ENCODE measurements at regions not wholly inside any gene's neighbourhood (a gene's known extent, or its start where the extent isn't known, plus 50 kb on each side); places are given as distances from the start of the nearest gene placed in this dataset.

DNA sequence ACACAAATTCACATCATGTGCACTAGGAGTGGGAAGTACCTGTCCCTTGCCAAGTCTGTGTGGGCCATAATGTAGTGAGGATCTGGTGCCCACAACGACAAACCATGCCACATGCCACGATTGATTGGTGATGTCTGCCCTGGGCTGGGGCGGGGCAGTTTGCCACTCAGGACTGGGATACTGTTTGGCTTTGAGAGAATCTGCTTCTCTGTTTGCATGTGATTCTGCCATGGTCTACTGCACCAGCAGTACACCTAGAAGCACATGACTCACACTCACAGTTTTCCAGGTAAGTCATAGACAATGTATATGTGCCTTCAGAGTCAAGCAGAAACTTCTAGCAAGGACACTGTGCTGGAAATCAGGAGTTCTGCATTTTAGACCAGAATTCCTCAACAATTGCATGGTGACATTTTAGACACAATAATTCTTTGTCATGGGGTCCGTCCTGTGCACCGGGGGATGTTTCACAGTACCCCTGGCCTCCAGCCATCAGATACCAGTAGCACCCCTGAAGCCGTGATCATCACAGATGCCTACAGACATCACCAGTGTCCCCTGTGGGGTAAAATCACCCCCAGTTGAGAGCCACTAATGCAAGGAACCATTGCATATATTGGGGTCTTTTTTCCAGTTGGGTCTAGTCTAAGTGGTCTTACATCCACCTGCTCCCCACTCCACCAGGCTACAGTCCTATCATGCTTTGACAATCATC, 278.3 kb downstream of the EIPR1 start:
- no peak overlapping the region for H3K4me3 ChIP-seq
- no peak for TF ChIP-seq POLR2AphosphoS5 (IDR thresholded peaks at IDR 0.05)
- no peak for TF ChIP-seq EP300 (IDR thresholded peaks at IDR 0.05)
- TF ChIP-seq POLR2A (IDR thresholded peaks at IDR 0.05) = no peak
- TF ChIP-seq, protein P1, sequence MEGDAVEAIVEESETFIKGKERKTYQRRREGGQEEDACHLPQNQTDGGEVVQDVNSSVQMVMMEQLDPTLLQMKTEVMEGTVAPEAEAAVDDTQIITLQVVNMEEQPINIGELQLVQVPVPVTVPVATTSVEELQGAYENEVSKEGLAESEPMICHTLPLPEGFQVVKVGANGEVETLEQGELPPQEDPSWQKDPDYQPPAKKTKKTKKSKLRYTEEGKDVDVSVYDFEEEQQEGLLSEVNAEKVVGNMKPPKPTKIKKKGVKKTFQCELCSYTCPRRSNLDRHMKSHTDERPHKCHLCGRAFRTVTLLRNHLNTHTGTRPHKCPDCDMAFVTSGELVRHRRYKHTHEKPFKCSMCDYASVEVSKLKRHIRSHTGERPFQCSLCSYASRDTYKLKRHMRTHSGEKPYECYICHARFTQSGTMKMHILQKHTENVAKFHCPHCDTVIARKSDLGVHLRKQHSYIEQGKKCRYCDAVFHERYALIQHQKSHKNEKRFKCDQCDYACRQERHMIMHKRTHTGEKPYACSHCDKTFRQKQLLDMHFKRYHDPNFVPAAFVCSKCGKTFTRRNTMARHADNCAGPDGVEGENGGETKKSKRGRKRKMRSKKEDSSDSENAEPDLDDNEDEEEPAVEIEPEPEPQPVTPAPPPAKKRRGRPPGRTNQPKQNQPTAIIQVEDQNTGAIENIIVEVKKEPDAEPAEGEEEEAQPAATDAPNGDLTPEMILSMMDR (IDR thresholded peaks at IDR 0.05) = no peak
- peaks cover 6% of the 10 kb centered on the region for H3K27me3 ChIP-seq
- H3K9me3 ChIP-seq = no peaks in the 10 kb centered on the region
- no peaks in the 10 kb centered on the region for H3K36me3 ChIP-seq
- no peak overlapping the region for H3K27ac ChIP-seq
- 80% methylated on average over 6 of the region's 6 CpGs for WGBS
- H3K4me1 ChIP-seq = no peaks in the 10 kb centered on the region
- DNase-seq (ENCODE audit: low spot score in 2 of 2) = no peak

DNA sequence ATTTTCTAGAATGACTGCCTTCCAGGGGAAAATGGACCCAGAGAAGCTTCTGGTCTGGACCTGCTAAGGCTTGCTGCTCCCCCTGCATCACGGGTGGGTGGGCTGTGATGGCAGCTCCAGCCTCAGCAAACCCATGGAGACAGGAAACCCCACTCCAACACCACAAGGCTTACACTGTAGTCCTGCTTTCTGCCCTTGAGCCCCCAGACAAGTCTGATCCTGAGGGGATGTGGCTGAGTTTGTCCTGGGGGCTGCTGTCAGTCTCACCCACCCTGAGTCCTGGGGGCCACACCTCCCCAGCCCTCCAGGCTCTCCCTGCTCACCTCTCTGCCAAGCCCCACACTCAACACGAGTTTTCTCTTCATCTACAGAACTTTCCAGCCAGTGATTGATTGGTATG, 279.4 kb downstream of the EIPR1 start:
- Histone ChIP-seq H3K27me3 (peaks cover 6% of the 10 kb centered on the region), H3K27ac (no peak overlapping the region), H3K4me1 (no peaks in the 10 kb centered on the region), H3K36me3 (no peaks in the 10 kb centered on the region), H3K9me3 (no peaks in the 10 kb centered on the region), H3K4me3 (no peak overlapping the region)
- no peak for TF ChIP-seq POLR2A (IDR thresholded peaks at IDR 0.05)
- TF ChIP-seq POLR2AphosphoS5 (IDR thresholded peaks at IDR 0.05) = no peak
- no peak for TF ChIP-seq EP300 (IDR thresholded peaks at IDR 0.05)
- TF ChIP-seq, protein P1 (IDR thresholded peaks at IDR 0.05) = no peak
- no peak for DNase-seq (ENCODE audit: low spot score in 2 of 2)
- WGBS = 54% methylated on average over 2 of the region's 2 CpGs

DNA sequence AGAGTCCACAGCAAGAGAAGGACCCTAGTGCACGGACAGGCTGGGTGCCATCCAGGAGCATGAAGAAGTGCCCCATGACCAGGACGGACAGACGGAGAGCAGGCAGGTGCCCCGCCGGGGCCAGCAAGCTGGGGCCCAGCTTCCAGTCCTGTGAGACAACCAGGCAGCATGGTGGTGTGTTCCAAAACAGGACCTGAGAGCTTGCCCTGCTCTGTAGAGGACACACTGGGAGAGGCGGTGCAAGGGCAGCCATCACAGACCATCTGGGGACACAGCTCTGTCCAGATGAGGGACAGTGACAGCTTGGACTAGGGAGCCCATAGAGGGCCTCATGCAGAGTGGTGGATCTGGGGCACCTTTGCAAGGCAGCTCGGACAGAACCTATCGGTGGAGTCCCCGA, 279.8 kb downstream of the EIPR1 start:
- Histone ChIP-seq H3K36me3 (no peaks in the 10 kb centered on the region), H3K4me1 (no peaks in the 10 kb centered on the region), H3K27me3 (peaks cover 6% of the 10 kb centered on the region), H3K4me3 (no peak overlapping the region), H3K9me3 (no peaks in the 10 kb centered on the region), H3K27ac (no peak overlapping the region)
- 94% methylated on average over 9 of the region's 9 CpGs for WGBS
- TF ChIP-seq POLR2AphosphoS5 (IDR thresholded peaks at IDR 0.05) (no peak), POLR2A (IDR thresholded peaks at IDR 0.05) (no peak), EP300 (IDR thresholded peaks at IDR 0.05) (no peak)
- TF ChIP-seq, protein P1 (IDR thresholded peaks at IDR 0.05) = no peak
- peak in 1 of 2 donors; percentile 63 for DNase-seq (ENCODE audit: low spot score in 2 of 2)

DNA sequence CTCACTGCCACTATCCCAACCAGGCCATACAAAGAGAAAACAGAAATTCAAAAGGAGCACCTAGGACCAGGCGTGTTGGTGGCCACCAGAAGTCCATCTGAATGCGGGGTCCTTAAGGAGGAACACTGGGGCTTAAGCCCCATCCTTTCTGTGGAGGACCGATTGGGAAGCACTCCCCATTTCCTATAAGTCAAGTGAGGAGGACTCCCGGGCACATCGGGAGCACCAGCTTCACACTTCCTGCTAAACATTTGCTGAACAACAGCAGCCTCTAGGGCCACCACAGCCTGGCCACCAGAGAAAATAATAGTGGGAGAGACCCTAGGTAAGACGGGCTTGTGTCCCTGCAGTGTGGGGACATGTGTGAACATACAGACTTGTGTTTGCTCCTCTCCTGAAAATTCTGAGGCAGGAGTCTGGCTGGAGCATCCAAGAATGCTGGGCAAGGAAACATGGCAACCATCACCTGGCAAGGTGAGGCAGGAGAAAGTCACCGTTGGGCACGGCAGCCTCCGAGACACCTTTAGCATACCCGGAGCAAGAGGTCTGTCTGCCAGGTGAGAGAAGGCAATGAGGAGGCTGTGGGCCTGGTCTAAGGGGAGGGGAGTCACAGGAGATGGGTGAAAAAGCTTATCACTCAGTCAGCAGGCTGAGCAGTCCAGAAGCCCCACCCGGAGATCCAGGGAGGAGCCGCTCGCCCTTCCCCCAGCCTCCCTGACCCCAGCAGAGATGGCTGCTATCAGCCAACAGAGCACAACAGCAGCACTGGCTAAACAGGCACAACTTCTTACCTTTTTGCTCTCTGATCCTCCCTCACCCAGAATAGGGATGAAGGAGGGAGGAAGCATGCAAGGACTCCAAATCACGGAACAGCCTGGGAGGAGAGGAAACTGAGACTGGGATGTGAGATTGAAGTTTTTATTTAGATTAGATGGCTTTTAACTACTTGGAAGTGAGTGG, 282.3 kb downstream of the EIPR1 start:
- WGBS = 75% methylated on average over 14 of the region's 14 CpGs
- Histone ChIP-seq H3K27me3 (peaks cover 3% of the 10 kb centered on the region), H3K36me3 (no peaks in the 10 kb centered on the region), H3K27ac (no peak overlapping the region), H3K4me3 (no peak overlapping the region), H3K9me3 (no peaks in the 10 kb centered on the region), H3K4me1 (no peaks in the 10 kb centered on the region)
- no peak for TF ChIP-seq POLR2A (IDR thresholded peaks at IDR 0.05)
- peak in 1 of 2 donors; percentile 73 for DNase-seq (ENCODE audit: low spot score in 2 of 2)

DNA sequence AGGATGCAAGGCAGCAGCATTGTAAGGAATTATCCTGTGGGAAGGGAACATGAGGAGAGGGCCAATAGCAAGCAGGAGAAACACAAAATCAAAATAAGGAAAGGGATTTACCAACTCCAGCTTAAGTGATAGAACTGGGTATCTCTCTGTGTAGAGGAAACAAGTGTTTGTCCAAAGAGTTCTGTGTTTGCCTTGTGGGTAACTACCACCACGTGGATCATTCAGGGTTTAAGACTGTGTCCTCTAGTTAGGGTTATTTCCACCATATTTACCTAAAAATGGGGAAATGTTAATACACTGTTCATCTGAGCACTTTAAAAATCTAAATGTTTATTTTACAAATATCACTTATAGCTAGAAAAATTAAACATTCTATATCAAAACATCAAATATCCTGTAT, 283.3 kb downstream of the EIPR1 start:
- peaks cover 3% of the 10 kb centered on the region for H3K27me3 ChIP-seq
- no peak for DNase-seq (ENCODE audit: low spot score in 2 of 2)
- TF ChIP-seq POLR2A (IDR thresholded peaks at IDR 0.05) (no peak), POLR2AphosphoS5 (IDR thresholded peaks at IDR 0.05) (no peak), EP300 (IDR thresholded peaks at IDR 0.05) (no peak)
- TF ChIP-seq, protein P1 (IDR thresholded peaks at IDR 0.05) = no peak
- no peak overlapping the region for H3K4me3 ChIP-seq
- no peaks in the 10 kb centered on the region for H3K36me3 ChIP-seq
- H3K9me3 ChIP-seq = peaks cover 5% of the 10 kb centered on the region
- WGBS = 71% methylated on average over 1 of the region's 1 CpG
- H3K4me1 ChIP-seq = no peaks in the 10 kb centered on the region
- no peak overlapping the region for H3K27ac ChIP-seq

Measured in suprapubic skin (tissue), 4 donors.